ENCODE measurements at regions not wholly inside any gene's neighbourhood (a gene's known extent, or its start where the extent isn't known, plus 50 kb on each side); places are given as distances from the start of the nearest gene placed in this dataset.

- no peak for DNase-seq (ENCODE audit: low read depth)
- TF ChIP-seq, protein P1, sequence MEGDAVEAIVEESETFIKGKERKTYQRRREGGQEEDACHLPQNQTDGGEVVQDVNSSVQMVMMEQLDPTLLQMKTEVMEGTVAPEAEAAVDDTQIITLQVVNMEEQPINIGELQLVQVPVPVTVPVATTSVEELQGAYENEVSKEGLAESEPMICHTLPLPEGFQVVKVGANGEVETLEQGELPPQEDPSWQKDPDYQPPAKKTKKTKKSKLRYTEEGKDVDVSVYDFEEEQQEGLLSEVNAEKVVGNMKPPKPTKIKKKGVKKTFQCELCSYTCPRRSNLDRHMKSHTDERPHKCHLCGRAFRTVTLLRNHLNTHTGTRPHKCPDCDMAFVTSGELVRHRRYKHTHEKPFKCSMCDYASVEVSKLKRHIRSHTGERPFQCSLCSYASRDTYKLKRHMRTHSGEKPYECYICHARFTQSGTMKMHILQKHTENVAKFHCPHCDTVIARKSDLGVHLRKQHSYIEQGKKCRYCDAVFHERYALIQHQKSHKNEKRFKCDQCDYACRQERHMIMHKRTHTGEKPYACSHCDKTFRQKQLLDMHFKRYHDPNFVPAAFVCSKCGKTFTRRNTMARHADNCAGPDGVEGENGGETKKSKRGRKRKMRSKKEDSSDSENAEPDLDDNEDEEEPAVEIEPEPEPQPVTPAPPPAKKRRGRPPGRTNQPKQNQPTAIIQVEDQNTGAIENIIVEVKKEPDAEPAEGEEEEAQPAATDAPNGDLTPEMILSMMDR (conservative IDR thresholded peaks at IDR 0.05; ENCODE audit: low read length): no peak
- no peak overlapping the region for H3K4me3 ChIP-seq (ENCODE audit: low read length)
Measured at GRCh38 chr2:137770166-137770565, 194.1 kb upstream of the HNMT start.

- H3K4me3 ChIP-seq (ENCODE audit: low read length): no peak overlapping the region
- no peak for DNase-seq (ENCODE audit: low read depth)
- TF ChIP-seq, protein P1 (conservative IDR thresholded peaks at IDR 0.05; ENCODE audit: low read length): no peak
Measured at GRCh38 chr2:137771064-137771463, 193.2 kb upstream of the HNMT start.

- TF ChIP-seq, protein P1 (conservative IDR thresholded peaks at IDR 0.05; ENCODE audit: low read length): no peak
- no peak overlapping the region for H3K4me3 ChIP-seq (ENCODE audit: low read length)
- no peak for DNase-seq (ENCODE audit: low read depth)
Measured at GRCh38 chr2:137772451-137772850, 191.8 kb upstream of the HNMT start.

- no peak for DNase-seq (ENCODE audit: low read depth)
- TF ChIP-seq, protein P1 (conservative IDR thresholded peaks at IDR 0.05; ENCODE audit: low read length): no peak
- H3K4me3 ChIP-seq (ENCODE audit: low read length): no peak overlapping the region
Measured at GRCh38 chr2:137775529-137775928, 188.7 kb upstream of the HNMT start.

- H3K4me3 ChIP-seq (ENCODE audit: low read length): no peak overlapping the region
- TF ChIP-seq, protein P1 (conservative IDR thresholded peaks at IDR 0.05; ENCODE audit: low read length): no peak
- no peak for DNase-seq (ENCODE audit: low read depth)
Measured at GRCh38 chr2:137776697-137777096, 187.6 kb upstream of the HNMT start.

GRCh38 chr2:137797641-137798040 is 166.6 kb upstream of the HNMT start:
- DNase-seq (ENCODE audit: low read depth): no peak
- TF ChIP-seq, protein P1 (conservative IDR thresholded peaks at IDR 0.05; ENCODE audit: low read length): no peak
- H3K4me3 ChIP-seq (ENCODE audit: low read length): no peak overlapping the region

GRCh38 chr2:137799600-137799999 is 164.7 kb upstream of the HNMT start:
- TF ChIP-seq, protein P1 (conservative IDR thresholded peaks at IDR 0.05; ENCODE audit: low read length): no peak
- DNase-seq (ENCODE audit: low read depth): no peak
- no peak overlapping the region for H3K4me3 ChIP-seq (ENCODE audit: low read length)
